ENCODE measurements at regions not wholly inside any gene's neighbourhood (a gene's known extent, or its start where the extent isn't known, plus 50 kb on each side); places are given as distances from the start of the nearest gene placed in this dataset.
A peak's percentile ranks its signal among the peaks of the same experiment; 100 is the strongest.

GRCh38 chr21:32190493-32191144 lies 88.2 kb downstream of the MIS18A start:
- Mint-ChIP-seq H3K27me3 (peaks cover 16% of the 10 kb centered on the region), H3K27ac (no peak overlapping the region), H3K4me3 (no peak overlapping the region), H3K4me1 (no peaks in the 10 kb centered on the region), H3K9me3 (no peaks in the 10 kb centered on the region)
- DNase-seq, result no peak
- no peak for ATAC-seq

- Mint-ChIP-seq H3K4me1 (no peaks in the 10 kb centered on the region), H3K27ac (peak overlapping the region in 1 of 2 donors; percentile 1), H3K9me3 (no peaks in the 10 kb centered on the region), H3K4me3 (no peak overlapping the region), H3K27me3 (peaks cover 20% of the 10 kb centered on the region)
- DNase-seq, result no peak
- no peak for ATAC-seq
Observed at GRCh38 chr21:32189688-32190483, 89.0 kb downstream of the MIS18A start.

DNA sequence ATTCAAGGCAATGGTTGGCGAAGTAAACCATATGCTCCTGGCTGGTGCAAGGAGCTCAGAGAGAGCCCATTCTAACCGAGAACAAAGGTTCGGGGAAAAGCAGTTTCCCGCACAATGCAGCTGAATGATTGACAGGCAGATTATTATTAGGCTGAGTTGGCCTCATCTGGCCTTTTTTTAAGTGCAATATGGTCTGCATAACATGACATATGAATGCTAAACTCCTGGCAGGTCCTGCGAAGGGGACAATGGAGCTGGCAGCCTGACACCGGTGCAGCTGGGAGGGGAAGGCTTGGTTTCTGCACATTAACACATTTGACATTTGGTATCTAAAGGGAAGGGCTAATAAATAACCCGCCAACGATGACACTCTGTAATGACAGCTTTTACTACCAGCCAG lies 92.0 kb downstream of the MIS18A start:
- no peaks in the 10 kb centered on the region for H3K9me3 Mint-ChIP-seq
- peaks cover 11% of the 10 kb centered on the region for H3K27me3 Mint-ChIP-seq
- H3K4me1 Mint-ChIP-seq, result no peaks in the 10 kb centered on the region
- no peak for ATAC-seq
- DNase-seq, result no peak
- H3K27ac Mint-ChIP-seq, result no peak overlapping the region
- no peak overlapping the region for H3K4me3 Mint-ChIP-seq

- ATAC-seq, result no peak
- Mint-ChIP-seq H3K4me1 (no peaks in the 10 kb centered on the region), H3K9me3 (no peaks in the 10 kb centered on the region), H3K4me3 (no peak overlapping the region), H3K27ac (no peak overlapping the region), H3K27me3 (peaks cover 11% of the 10 kb centered on the region)
- DNase-seq, result no peak
Observed at GRCh38 chr21:32185726-32186125, 93.1 kb downstream of the MIS18A start.

DNA sequence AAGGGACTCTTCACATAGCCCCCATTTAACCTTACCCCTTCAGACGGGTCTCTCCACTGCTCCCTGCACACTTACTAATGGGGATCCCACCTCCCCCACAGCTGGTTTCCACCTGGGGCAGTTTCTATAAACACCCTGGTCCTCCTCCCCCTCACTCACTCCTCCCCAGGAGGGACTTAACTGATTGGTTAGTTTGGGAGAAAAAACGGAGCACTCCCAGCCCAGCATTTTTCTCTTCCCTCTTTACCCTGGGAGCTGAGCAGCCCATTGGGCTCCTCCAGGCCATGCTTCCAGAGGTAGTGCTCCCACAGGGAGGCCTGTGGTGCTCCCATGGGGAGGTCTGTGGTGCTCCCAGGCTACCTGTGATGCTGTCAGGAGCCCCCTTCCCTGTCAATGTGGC lies 93.7 kb downstream of the MIS18A start:
- ATAC-seq (no peak), DNase-seq (no peak)
- H3K9me3 Mint-ChIP-seq, result no peaks in the 10 kb centered on the region
- peaks cover 11% of the 10 kb centered on the region for H3K27me3 Mint-ChIP-seq
- H3K27ac Mint-ChIP-seq, result peak overlapping the region in 1 of 2 donors; percentile 4
- no peak overlapping the region for H3K4me3 Mint-ChIP-seq
- no peaks in the 10 kb centered on the region for H3K4me1 Mint-ChIP-seq

DNA sequence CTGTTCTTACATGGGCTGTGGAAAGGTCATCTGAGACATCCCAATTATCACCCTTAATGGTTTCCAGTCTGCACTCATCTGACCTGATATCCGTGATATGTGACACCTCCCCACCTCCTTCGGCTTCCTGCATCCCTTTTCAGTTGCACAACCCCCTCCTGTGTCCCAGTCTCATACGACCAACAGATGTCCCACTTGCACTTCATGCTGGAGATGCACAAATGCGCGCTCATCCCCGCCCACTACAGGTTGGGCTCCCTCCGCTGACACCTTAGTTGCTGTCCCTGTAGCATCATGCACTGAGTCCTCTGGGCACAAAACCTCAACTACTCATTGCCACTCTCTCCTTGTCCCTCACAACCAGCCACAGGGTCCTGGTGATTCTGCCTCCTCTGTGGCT lies 94.4 kb downstream of the MIS18A start:
- no peak for ATAC-seq
- peaks cover 11% of the 10 kb centered on the region for H3K27me3 Mint-ChIP-seq
- H3K27ac Mint-ChIP-seq, result no peak overlapping the region
- H3K4me3 Mint-ChIP-seq, result no peak overlapping the region
- no peak for DNase-seq
- H3K4me1 Mint-ChIP-seq, result no peaks in the 10 kb centered on the region
- H3K9me3 Mint-ChIP-seq, result no peaks in the 10 kb centered on the region

DNA sequence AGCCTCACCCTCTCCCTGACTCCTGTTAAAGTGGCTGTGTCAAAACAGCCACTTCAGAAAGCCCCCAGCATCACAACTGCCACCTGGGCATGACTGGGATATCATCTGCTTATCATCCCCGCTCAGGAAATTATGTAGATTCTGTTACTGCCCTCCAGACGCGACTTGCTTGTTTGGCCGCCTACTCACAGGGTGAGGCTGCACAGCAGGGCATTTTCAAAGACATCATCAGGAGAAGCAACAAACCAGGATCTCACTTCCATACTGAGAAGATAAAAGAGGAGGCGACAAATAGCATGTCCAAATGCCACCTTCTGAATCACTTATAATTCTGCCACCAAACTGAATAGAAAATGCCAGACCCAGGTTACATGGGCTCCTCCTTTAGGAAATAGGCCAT lies 94.8 kb downstream of the MIS18A start:
- H3K27ac Mint-ChIP-seq, result no peak overlapping the region
- H3K27me3 Mint-ChIP-seq, result peaks cover 11% of the 10 kb centered on the region
- no peaks in the 10 kb centered on the region for H3K9me3 Mint-ChIP-seq
- H3K4me1 Mint-ChIP-seq, result no peaks in the 10 kb centered on the region
- DNase-seq (no peak), ATAC-seq (no peak)
- no peak overlapping the region for H3K4me3 Mint-ChIP-seq

DNA sequence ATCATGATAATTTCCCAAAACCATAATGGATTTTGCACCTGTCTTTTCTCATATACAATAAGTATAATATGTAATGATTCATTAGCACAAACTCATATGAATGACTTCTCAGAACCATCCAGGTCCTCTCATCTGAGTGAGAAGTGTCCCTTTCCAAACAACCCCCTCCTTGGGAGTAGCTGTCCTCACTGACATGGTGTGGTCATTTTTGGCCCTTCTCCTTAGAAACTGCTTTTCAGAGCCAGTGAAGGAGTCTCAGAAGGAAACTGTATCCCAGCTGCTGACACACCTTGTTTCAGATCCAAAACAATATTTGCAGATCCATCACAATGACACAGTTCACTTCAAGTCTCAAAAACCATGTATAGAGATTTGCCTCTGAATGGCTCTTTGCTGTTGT lies 95.5 kb downstream of the MIS18A start:
- DNase-seq, result no peak
- ATAC-seq, result no peak
- H3K9me3 Mint-ChIP-seq, result no peaks in the 10 kb centered on the region
- H3K4me3 Mint-ChIP-seq, result no peak overlapping the region
- H3K27me3 Mint-ChIP-seq, result peaks cover 11% of the 10 kb centered on the region
- H3K4me1 Mint-ChIP-seq, result no peaks in the 10 kb centered on the region
- no peak overlapping the region for H3K27ac Mint-ChIP-seq

- ATAC-seq, result no peak
- no peak overlapping the region for H3K4me3 Mint-ChIP-seq
- H3K27me3 Mint-ChIP-seq, result peaks cover 11% of the 10 kb centered on the region
- H3K27ac Mint-ChIP-seq, result no peak overlapping the region
- no peak for DNase-seq
- H3K9me3 Mint-ChIP-seq, result no peaks in the 10 kb centered on the region
- H3K4me1 Mint-ChIP-seq, result no peaks in the 10 kb centered on the region
Observed at GRCh38 chr21:32182449-32182848, 96.4 kb downstream of the MIS18A start.

- Mint-ChIP-seq H3K27me3 (peaks cover 11% of the 10 kb centered on the region), H3K27ac (no peak overlapping the region), H3K4me1 (no peaks in the 10 kb centered on the region), H3K4me3 (no peak overlapping the region), H3K9me3 (no peaks in the 10 kb centered on the region)
- DNase-seq (no peak), ATAC-seq (no peak)
Observed at GRCh38 chr21:32181457-32181856, 97.4 kb downstream of the MIS18A start.

- peaks cover 2% of the 10 kb centered on the region for H3K27me3 Mint-ChIP-seq
- ATAC-seq, result no peak
- no peak overlapping the region for H3K27ac Mint-ChIP-seq
- H3K4me3 Mint-ChIP-seq, result no peak overlapping the region
- no peak for DNase-seq
- no peaks in the 10 kb centered on the region for H3K4me1 Mint-ChIP-seq
- no peaks in the 10 kb centered on the region for H3K9me3 Mint-ChIP-seq
Observed at GRCh38 chr21:32174819-32175218, 104.0 kb downstream of the MIS18A start.

GRCh38 chr21:32173121-32173724 lies 105.6 kb downstream of the MIS18A start:
- Mint-ChIP-seq H3K9me3 (no peaks in the 10 kb centered on the region), H3K27ac (no peak overlapping the region), H3K27me3 (peaks cover 10% of the 10 kb centered on the region), H3K4me3 (no peak overlapping the region), H3K4me1 (no peaks in the 10 kb centered on the region)
- ATAC-seq (no peak), DNase-seq (no peak)

DNA sequence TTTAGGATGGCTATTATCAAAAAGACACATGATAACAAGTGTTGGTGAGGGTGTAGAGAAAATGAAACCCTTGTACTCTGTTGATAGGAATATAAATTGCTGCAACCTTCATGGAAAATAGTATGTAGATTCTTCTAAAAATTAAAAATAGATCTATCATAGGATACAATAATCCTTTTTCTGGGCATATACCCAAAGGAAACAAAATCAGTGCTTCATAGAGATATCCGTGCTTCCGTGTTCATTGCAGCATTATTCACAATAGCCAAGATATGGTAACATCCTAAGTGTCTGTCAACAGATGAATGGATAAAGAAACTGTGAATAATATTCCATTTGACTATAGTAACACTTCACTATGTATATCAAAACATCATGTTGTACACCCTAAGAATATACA lies 106.7 kb downstream of the MIS18A start:
- H3K4me1 Mint-ChIP-seq, result no peaks in the 10 kb centered on the region
- no peak for DNase-seq
- H3K9me3 Mint-ChIP-seq, result no peaks in the 10 kb centered on the region
- H3K27ac Mint-ChIP-seq, result no peak overlapping the region
- no peak overlapping the region for H3K4me3 Mint-ChIP-seq
- peaks cover 19% of the 10 kb centered on the region for H3K27me3 Mint-ChIP-seq
- no peak for ATAC-seq

GRCh38 chr21:32167513-32167912 lies 111.3 kb downstream of the MIS18A start:
- DNase-seq (no peak), ATAC-seq (no peak)
- no peaks in the 10 kb centered on the region for H3K9me3 Mint-ChIP-seq
- H3K27ac Mint-ChIP-seq, result no peak overlapping the region
- no peak overlapping the region for H3K4me3 Mint-ChIP-seq
- peaks cover 44% of the 10 kb centered on the region for H3K27me3 Mint-ChIP-seq
- H3K4me1 Mint-ChIP-seq, result no peaks in the 10 kb centered on the region

DNA sequence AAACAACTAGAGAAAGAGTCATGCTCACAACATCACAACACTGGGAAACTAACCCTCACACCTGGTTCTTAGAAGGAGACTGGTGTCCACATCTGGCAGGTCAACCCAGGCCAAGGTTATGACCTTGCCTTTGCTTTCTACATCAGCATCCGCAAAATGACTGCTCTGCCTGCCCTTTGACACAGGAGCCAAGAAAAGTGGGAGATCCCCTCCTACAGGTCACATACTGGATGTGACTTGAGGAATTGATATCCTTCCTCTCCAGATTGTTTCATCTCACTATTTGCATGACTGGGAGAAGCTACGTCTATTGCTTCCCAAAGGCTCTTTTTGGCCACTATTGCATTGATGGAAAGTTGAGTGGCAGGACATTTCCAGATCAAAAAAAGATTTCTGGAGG lies 115.5 kb downstream of the MIS18A start:
- no peak overlapping the region for H3K4me3 Mint-ChIP-seq
- H3K27me3 Mint-ChIP-seq, result peaks cover 48% of the 10 kb centered on the region
- H3K27ac Mint-ChIP-seq, result no peak overlapping the region
- no peak for ATAC-seq
- DNase-seq, result no peak
- no peaks in the 10 kb centered on the region for H3K4me1 Mint-ChIP-seq
- no peaks in the 10 kb centered on the region for H3K9me3 Mint-ChIP-seq

- DNase-seq, result no peak
- H3K9me3 Mint-ChIP-seq, result no peaks in the 10 kb centered on the region
- H3K4me3 Mint-ChIP-seq, result no peak overlapping the region
- no peak overlapping the region for H3K27ac Mint-ChIP-seq
- peaks cover 43% of the 10 kb centered on the region for H3K27me3 Mint-ChIP-seq
- no peaks in the 10 kb centered on the region for H3K4me1 Mint-ChIP-seq
- ATAC-seq, result no peak
Observed at GRCh38 chr21:32162727-32163320, 116.0 kb downstream of the MIS18A start.

Data from stimulated activated naive CD8-positive, alpha-beta T cell treated with anti-CD3 and anti-CD28 coated beads, Interleukin-15, amount 100 ng/mL, for 72 hours (primary cell).